HG03139 (cell line): ENCODE measurements at regions not wholly inside any gene's neighbourhood (a gene's known extent, or its start where the extent isn't known, plus 50 kb on each side); places are given as distances from the start of the nearest gene placed in this dataset.
"Not testable (repeated sequence)": the region's sequence is repeated elsewhere in the genome, so short reads cannot be mapped to it uniquely, and the experiment has no call there.

ENCODE experiments used
- ATAC-seq: cut with Tn5 transposase; IDR thresholded peaks from one replicate; pipeline ENCODE4 v1.9.1; 2021; ENCODE audit not compliant: unreplicated experiment

DNA sequence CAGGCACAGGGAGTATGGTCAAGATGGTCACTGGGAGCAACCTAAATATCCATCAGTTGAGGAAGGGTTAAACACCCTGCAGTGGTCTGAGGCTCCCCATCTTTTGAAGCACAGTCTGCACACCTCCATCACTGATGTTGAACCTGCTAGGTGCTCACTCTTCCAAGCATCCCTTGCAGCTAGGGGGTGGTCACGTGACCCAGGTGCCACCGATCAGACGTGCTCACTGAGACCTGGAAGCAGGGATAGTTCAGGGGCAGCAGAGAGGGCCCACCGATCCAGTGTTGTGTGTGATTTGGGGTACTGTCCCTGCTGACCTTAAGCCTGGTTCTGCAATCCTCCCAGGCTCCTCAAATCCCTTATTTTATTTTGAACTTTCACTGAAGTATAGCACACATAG is 134.6 kb downstream of the CEBPB start:
- ATAC-seq: no peak

DNA sequence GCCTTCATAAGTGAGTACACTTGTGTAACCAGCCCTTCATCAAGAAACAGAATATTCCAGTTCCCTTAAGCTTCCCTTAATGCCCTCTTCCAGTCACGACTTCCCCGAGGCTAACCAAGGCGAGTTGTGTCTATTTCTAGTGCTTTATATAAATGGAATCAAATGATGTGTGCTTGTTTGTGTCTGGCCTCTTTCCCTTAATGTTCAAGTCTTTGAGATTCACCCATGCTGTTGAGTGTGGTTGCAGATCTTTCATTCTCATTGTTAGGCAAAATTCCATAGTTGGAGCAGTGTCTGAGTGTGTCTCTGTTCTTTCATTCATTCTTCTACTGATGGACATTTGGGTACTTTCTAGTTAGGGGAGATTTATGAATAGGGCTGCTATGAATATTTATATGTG is 135.0 kb downstream of the CEBPB start:
- no peak for ATAC-seq

DNA sequence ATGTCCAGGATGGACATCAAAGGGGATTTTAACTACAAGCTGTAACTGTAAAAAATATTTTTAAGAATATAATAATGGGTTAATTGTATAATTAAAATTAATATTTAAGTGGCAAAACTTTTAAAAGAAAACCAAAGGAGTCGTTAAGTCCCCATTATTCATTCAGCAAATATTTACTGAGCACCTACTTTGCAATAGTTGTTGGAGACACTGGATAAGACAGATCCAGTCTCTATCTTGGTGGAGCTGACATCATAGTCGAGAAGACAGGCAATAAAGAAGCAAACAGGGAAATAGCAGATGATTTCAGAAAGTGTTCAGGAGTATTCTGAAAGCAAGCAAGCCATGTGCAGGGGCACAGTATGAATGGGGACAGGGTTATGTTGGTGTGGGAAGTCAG is 137.0 kb downstream of the CEBPB start:
- no peak for ATAC-seq

DNA sequence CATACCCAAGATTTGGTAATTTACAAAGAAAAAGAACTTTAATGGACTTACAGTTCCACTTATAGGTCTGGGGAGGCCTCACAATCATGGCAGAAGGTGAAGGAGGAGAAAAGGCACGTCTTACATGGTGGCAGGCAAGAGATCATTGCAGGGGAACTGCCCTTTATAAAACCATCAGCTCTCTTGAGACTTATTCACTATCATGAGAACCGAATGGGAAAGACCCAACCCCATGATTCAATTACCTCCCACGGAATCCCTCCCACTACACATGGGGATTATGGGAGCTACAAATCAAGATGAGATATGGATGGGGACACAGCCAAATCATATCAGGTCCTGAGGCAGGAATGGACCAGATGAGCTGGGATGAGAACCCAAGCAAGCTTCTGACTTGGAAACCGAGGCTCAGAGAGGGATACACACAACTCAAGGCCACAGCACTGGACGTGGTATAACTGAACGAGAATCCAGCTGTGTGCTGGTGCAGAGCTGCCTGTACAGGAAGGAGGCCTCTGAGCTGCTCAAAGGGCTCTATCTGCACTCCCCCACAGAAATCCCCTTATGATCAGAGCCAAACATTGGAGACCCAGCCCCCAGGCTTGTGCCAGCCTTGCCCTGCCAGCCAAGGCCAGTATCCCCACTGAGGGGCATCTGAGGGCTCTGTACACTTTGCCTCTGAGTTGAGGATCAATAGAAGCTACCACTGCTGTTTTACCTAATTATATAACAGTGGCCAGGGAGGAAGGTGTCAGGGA is 137.8 kb downstream of the CEBPB start:
- ATAC-seq: no peak

DNA sequence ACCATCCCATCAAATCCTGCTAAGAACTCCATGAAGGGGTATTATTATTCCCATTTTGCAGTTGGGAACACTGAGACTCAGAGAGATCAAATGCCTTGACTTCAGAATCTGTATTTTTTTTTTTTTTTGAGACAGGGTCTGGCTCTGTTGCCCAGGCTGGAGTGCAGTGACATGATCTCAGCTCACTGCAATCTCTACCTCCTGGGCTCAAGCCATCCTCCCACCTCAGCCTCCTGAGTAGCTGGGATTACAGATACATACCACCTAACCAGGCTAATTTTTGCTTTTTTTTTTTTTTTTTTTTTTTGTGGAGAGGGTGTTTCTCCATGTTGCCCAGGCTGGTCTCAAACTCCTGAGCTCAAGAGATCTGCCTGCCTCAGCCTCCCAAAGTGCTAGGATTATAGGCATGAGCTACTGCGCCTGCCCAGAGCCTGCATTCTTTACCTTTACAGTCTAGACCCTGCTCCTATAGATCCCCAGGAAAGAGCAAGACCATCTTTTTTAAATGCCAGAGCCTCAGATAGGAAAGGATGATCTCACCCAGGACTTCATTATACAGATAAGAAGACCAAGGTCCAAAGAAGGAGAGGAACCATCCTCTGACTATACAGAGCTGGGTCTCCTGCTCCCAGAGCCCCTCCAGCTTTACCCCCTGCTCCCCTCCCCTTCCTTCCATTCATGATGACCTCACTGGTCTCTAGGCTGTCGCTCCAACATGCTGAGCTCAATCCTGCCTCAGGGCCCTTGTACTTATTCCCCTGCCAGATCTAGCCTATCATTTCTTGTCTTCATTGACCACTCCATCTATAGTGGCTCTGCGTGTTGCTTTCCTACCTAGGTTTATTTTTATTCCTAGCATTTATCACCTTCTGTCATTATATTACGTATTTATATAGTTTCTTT is 138.6 kb downstream of the CEBPB start:
- no peak for ATAC-seq

DNA sequence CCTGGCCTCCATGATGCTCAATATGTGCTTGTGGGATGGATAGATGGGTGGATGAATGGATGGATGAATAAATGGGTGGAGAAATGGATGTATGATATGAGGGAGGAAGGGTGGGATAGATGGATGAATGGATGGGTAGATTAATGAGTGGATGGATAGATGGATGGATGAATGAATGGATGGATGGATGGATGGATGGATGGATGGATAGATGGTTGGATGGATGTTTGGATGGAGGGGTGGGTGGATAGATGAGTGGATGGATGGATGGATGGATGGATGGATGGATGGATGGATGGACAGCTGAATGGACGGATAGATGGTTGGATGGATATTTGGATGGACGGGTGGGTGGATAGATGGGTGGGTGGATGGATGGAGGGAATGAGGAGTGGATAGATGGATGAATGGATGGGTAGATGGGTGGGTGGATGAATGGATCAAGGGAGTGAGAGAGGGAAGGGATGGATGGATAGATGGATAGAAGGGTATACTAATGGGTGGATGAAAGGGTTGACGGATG is 139.4 kb downstream of the CEBPB start:
- no peak for ATAC-seq

DNA sequence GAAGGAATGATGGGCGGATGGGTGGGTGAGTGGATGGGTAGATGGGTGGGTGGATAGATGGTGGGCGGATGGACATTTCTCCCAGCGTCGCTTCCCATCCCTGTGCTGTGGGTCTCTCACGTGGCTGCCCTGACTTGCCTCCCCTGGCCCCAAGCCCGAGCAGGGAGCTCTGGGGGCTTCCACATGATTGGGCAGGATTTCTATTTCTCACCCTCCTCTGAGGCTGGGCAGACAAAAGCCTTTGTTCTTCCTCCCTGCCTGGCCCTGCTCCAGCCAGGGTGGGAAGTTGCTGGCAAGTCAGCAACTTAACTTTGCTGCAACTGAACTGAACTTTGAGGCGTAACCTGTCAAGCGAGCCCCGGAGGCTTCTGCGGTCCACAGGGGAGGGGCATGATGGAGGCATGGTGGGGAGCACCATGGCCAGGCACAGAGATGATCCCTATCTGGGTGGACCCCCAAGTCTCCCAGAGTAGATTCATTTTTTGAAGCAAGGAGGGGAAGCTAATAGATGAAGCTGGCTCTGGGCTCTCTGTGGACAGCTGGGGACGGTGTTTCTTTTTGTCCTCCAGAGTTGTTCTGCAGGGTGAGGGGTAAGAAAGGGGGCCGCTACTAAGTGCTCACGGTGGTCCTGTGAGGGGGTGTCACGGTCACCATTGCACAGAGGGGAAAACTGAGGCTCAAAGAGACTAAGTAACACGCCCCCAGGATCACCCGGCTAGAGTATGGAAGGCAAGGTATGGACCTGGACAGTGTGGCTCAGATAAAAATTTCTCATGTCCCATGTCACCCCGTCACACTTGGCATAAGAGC is 140.1 kb downstream of the CEBPB start:
- ATAC-seq: no peak

DNA sequence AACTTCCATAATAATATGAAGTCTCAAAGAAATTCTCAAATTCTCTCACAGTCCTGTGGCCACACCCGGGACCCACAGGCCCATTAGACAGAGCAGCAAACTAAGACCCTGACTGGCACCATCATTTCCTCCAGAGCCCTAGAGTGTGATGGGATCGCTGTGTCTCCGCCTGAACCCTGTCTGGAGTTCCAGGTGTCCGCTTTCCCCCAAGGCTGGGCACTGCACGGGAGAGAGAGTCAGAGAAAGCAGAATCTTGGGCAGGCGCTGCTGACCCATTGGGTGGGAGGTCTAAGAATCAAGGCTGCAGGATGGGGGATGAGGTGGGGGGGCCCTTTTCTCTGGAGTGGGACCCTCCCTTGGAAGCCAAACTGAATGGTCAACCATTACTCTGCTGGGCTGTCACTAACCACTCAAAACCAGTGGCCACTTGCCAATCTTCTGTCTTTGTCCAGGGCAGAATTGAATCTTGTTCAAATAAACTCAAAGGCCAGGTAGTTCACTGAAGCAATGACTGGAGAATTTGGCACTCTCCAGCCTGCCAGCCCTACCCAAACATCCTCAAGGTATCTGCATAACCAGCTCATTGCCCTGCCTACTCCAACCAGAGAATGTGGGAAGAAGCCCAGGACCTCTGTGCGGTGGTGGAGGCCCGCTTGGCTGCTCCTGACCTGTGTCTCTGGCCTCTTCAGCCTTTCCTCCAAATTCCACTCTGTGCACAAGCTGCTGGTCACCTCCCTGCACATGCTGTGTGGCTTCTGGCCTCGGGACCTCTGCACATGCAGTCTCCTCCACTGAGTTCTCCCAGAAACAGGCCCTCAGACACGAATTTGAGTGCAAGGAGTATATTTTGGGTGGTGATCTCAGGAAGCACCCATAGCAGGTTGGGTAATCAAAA is 141.1 kb downstream of the CEBPB start:
- no peak for ATAC-seq

DNA sequence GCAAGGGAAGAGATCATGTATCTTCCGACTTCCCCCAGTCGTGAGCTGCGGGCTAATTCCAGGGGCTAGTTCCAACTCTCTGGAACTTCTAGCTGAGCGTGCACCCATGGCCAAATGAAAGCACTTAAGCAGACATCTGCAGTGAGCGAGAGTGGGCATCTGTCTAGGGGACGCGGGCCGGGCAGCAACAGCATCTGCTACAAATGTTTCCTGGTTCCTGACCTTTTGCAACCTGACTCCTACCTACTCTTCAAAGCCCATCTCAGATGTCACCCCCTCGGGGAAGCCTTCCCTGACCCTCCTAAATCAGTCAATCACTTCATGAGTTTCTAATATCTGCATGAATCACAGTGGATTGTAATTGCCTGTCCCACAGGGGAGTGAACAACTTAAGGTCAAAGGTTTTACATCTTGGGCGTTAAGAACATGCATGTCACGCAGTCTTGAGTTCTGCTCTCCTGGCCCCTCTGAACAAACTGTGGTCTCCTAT is 141.9 kb downstream of the CEBPB start:
- no peak for ATAC-seq

DNA sequence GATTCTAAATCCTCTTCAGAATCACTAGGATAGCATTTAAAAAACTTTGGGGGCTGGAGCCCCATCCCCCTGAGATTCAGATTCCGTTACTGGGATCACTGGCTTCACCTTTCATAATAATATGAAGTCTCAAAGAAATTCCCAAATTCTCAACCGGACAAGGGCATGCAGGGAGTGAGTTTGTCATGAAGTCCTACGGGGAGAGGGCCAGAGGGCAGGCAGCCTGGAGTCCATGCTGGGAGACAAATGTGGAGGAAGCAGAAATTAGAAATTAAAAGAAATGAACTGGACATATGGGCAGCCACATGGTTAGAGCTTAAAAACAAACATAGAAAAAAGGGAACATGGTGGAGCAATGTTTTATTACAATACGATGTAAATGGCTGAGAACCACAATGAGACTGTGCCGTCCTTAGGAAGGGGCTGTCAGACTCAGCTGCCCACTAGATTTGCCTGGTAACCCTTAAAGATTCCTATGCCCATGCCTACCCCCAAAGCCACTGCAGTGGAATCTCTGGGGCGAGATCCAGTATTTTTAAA is 142.6 kb downstream of the CEBPB start:
- ATAC-seq: no peak

DNA sequence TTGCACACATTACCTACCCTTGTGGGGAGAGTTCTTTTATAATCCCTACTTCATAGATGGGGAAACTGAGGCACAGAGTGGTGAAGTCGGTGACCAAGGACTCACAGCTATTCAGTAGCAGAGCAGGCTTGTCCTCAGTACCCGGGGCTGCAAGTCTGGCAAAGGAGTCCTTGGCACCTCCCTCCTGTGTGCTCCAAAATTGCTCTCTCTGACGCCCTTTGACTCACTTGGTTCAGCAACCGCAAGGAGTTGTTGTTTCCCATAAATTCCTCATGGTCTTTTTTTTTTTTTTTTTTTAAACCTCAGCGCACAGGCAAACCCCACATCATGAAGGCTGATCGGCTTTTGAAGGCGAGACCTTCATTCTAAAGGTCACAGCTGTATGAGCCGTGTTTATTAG is 143.2 kb downstream of the CEBPB start:
- no peak for ATAC-seq

DNA sequence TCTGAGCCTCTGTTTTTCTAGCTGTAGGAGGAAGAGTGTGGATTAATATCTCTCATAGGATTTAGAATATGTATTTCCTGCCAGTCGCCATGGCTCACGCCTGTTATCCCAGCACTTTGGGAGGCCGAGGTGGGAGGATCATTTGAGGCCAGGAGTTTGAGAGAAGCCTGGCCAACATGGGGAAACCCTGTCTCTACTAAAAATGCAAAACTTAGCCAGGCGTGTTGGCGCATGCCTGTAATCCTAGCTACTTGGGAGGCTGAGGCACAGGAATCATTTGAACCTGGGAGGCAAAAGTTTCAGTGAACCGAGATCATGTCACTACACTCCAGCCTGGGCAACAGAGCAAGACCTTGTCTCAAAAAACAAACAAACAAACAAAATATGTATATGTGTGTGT is 143.9 kb downstream of the CEBPB start:
- ATAC-seq: not testable (repeated sequence)

DNA sequence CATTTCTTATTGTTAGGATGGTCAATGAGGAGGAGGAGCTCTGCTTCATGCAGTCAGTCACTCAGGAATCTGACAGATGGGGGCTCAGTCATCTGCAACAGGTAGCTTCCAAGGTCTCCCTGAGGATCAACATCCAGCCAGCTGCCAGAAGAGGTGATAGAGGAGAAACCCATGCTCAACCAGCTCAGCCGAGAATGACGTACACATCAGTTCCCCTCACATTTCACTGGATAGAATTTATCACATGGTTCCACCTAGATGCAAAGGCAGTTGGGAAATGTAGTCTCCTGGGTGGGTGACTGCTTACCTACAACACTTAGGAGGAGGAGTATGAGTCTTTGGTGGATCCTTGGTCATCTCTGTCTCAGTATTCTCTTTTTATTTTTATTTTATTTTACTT is 144.5 kb downstream of the CEBPB start:
- no peak for ATAC-seq

DNA sequence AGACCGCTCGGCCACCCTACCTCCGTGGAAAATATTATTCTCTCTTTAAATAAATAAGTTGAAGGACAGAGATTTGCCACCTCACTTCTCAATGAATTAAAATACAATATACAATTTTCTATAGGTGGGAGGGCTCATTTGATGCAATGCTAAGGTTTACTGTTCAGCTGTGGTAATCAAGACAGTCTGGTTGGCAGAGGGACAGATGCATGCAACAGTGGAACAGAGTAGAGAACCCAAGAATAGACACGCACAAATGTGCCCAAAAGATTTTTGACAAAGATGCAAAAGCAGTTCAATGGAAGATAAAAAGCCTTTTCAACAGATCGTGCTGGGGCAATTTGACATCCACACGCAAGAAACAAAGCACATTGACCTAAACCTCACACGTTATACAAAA is 145.2 kb downstream of the CEBPB start:
- ATAC-seq: no peak

DNA sequence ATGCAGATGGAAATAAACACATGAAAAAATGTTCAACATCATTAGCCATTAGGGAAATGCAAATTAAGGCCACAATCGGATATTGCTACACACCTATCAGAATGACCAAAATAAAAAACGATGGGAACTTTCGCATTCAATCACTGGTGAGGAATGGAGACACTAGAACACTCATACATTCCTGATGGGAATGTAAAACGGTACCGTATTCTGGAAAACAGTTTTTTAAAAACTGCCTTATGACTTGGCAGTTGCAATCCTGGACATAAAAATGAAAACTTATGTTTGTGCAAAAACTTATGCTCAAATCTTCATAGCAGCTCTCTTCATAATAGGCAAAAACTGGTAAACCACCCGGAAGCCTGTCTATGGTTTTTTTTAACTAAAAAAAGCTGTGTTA is 146.0 kb downstream of the CEBPB start:
- ATAC-seq: no peak

DNA sequence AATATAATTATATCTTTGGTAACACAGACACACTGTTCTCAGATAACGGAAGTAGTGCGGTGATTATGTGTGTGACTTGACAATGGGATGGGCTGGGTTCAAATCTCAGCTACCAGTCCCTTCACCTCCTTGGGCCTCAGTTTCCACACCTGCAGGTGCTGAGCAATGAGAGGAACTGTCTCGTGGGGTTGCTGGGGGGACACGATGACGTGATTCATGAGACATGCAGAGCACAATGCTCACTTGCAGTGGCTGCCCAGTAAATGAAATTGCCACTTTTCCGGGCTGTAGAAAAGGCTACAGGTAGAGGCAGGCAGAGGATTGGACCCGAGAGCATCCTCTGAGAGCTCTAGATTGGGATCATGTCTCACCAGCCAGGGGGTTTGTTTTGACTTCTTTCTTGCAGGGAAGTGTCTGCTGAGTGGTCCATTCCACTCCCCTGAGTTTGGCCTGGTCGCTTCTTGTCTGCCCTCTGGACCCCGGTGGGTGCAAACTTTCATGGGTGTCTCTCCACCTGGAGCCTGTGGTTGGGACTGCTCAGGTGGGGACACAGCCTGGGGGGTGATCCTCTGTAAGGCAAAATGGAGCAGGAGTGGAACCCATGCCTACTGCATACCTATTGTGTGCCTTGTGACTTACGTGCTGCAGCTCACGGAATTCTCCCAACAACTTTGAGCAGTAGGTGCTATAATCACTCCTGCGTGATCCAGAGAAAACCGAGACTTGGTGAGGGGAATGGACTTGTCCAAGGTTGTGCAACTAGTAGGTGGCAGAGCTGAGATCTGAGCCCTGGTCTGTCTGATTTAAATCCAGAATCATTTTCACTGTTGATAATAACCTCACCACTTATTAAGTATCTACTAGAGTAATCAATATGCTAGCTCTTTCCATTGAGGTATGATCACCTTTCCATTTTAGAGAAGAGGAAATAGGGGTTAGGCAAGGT is 147.2 kb downstream of the CEBPB start:
- ATAC-seq: no peak

DNA sequence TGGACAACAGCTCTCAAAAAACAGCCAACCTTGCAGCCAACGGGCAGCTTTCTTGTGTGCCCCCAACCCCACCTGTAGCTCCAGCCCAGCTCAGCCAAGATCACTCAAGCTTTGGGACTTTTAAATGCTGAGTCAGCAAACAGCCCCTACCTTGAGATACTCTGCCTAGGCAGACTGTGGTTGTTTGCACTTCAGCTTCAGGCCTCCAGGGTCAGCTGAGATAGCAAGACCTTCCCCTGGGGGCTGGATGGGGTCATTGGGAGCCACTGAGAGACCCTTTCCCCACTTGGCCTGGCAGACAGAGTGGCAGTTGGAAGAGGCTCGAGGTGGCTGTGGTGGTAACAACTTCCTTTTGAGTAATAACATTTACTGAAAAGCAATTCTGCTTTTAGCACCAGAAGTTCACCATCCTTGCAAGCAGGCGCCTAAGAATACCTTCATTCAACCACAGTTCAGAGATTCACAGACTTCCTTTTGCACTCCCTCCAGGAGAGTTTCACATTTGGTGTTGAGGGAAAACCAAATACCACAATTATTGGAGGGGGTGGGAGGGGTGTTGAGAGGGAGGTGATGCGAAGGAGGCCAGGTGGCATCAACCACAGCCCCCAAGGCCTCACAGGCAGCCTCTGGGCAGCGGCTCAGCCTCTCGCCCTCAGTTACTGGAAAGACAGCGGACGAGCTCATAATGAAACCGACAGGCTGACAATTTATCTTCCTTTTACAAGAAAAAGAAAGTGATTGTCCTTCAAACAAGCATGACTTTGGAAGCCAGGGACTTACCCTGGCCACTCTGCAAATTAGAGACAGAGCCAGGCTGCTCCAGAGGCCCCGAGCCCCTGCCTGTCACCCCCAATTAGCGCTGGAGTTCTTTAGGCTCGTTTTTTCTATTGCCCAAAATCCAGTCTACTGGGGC is 148.1 kb downstream of the CEBPB start:
- peak; percentile 54 for ATAC-seq

DNA sequence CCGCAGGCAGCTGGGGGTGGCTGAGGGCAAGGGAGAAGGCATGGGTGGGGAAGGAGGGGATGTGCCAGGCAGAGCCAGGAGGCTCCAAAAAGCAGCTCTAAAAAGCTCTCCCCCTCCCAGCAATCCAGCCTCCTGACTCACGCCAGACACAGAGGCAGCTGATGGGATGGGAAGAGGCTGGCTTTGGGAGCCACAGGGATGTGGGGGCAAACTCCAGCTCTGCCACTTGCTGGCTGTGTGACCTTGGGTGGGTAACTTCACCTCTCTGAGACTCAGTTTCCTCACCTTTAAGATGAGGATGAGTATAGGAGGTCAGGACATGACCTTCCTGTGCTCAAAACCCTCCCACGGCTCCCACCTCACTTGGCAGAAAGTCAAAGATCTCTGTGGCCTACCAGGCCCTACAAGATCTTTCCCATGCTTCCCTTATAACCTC is 148.9 kb downstream of the CEBPB start:
- ATAC-seq: no peak
